ENCODE measurements at regions not wholly inside any gene's neighbourhood (a gene's known extent, or its start where the extent isn't known, plus 50 kb on each side); places are given as distances from the start of the nearest gene placed in this dataset.
"Not testable (repeated sequence)": the region's sequence is repeated elsewhere in the genome, so short reads cannot be mapped to it uniquely, and the experiment has no call there.

DNA sequence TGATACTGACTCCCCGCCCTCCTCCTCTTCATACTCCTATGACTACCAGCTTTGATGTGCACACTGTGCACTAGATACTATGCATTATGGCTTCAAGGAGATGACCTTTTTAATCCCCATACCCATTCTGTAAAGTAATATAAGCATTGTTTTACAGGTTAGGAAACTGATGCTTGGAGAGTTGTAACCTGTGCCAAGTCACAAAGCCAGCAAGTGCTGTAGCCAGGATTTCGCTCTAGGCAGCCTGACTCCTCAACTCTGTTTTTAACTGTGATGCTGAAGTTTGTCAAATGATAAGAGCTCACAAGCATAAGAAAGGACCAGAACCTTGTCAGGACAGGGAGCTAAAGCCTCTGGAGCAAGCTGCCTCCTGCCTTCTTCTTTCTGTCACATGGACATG is 461.3 kb downstream of the TMEM232 start:
- DNase-seq (ENCODE audit: low read depth) = no peak
- H3K4me3 ChIP-seq (ENCODE audit: low read length) = no peak overlapping the region
- no peak for TF ChIP-seq CTCF (conservative IDR thresholded peaks at IDR 0.05; ENCODE audit: low read length)

DNA sequence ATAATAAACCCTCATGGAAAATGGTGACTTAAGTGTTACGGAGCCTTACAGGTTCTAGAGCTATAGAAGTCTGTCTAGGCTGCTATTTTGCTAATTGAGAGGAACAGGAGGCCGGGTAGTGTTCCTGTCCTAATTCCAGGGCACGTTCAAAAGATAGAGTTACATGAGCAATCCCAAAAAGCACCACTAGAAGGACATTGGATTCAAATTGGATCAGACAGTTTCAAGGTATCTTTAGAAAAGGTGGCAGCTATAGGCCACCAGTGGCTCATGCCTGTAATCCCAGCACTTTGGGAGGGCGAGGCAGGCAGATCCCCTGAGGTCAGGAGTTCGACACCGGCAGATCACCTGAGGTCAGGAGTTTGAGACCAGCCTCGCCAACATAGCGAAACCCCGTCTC is 458.8 kb downstream of the TMEM232 start:
- no peak for DNase-seq (ENCODE audit: low read depth)
- no peak for TF ChIP-seq CTCF (conservative IDR thresholded peaks at IDR 0.05; ENCODE audit: low read length)
- no peak overlapping the region for H3K4me3 ChIP-seq (ENCODE audit: low read length)

GRCh38 chr5:110268283-110268682 is 458.2 kb downstream of the TMEM232 start:
- H3K4me3 ChIP-seq (ENCODE audit: low read length) = no peak overlapping the region
- TF ChIP-seq CTCF (conservative IDR thresholded peaks at IDR 0.05; ENCODE audit: low read length) = no peak
- no peak for DNase-seq (ENCODE audit: low read depth)

GRCh38 chr5:110268985-110269384 is 457.5 kb downstream of the TMEM232 start:
- DNase-seq (ENCODE audit: low read depth) = no peak
- H3K4me3 ChIP-seq (ENCODE audit: low read length) = no peak overlapping the region
- TF ChIP-seq CTCF (conservative IDR thresholded peaks at IDR 0.05; ENCODE audit: low read length) = no peak

DNA sequence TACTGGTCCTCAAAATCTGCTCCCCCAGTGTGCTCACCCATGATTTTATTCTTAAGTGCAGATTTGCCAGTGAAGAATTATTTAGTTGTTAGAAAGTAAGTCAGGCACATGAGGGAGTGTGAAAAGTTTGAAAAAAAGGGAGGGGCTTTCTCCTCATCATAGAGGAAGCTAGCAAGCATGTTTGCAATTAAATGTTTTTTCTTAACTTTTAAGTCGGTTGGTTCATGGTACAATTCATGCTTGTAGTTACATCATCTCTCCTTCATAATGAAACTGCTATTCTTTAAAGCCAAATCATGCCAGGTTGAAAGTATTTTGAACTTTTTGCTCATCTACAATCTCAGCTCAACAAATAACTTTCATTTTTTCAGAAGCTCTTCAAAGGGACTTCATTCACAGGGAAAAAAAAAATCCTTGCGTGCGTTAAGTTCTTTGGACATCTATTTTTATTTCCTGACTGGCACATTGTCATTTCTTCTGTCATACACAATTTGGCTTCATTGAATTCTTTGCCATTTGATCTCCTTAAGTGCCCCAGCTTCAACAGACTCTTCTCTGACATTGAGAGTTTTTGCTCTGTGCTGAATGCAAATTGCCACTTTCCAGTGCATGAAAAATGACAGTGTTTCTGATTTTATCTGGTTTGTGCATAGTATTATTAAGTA is 456.9 kb downstream of the TMEM232 start:
- DNase-seq (ENCODE audit: low read depth) = peak; percentile 66
- H3K4me3 ChIP-seq (ENCODE audit: low read length) = no peak overlapping the region; the same call in 1 of the 2 replicates
- TF ChIP-seq CTCF (conservative IDR thresholded peaks at IDR 0.05; ENCODE audit: low read length) = no peak

- TF ChIP-seq CTCF (conservative IDR thresholded peaks at IDR 0.05; ENCODE audit: low read length) = no peak
- no peak for DNase-seq (ENCODE audit: low read depth)
- no peak overlapping the region for H3K4me3 ChIP-seq (ENCODE audit: low read length)
These were observed 450.6 kb downstream of the TMEM232 start for GRCh38 chr5:110275878-110276277.

- not testable (repeated sequence) for H3K4me3 ChIP-seq (ENCODE audit: low read length); DNase-seq (ENCODE audit: low read depth)
These were observed 448.0 kb downstream of the TMEM232 start for GRCh38 chr5:110278449-110278848.

- not testable (repeated sequence) for DNase-seq (ENCODE audit: low read depth); H3K4me3 ChIP-seq (ENCODE audit: low read length)
These were observed 442.4 kb downstream of the TMEM232 start for GRCh38 chr5:110284121-110284520.
